ENCODE measurements at regions not wholly inside any gene's neighbourhood (a gene's known extent, or its start where the extent isn't known, plus 50 kb on each side); places are given as distances from the start of the nearest gene placed in this dataset.

DNA sequence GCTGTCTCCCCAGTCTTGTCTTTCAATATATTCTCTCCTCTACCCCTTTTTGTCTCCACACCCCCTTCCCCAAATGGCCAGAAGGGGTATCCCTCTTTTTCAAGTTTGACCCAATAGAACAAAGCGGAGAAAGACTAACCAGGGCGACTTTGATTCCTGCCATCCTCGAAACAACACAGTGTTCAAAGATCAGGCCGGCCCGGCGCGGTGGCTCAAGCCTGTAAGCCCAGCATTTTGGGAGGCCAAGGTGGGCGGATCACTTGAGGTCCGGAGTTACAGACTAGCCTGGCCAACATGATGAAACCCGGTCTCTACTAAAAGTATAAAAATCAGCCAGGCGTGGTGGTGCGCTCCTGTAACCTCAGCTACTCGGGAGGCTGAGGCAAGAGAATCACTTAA is 77.0 kb upstream of the IFNAR2 start:
- no peak for TF ChIP-seq EZH2phosphoT487 (IDR thresholded peaks at IDR 0.05; ENCODE audit: insufficient read depth, low read depth)
- no peak for TF ChIP-seq EZH2 (IDR thresholded peaks at IDR 0.05; ENCODE audit: insufficient read depth, poor library complexity, severe bottlenecking)
